ENCODE measurements at regions not wholly inside any gene's neighbourhood (a gene's known extent, or its start where the extent isn't known, plus 50 kb on each side); places are given as distances from the start of the nearest gene placed in this dataset.

DNA sequence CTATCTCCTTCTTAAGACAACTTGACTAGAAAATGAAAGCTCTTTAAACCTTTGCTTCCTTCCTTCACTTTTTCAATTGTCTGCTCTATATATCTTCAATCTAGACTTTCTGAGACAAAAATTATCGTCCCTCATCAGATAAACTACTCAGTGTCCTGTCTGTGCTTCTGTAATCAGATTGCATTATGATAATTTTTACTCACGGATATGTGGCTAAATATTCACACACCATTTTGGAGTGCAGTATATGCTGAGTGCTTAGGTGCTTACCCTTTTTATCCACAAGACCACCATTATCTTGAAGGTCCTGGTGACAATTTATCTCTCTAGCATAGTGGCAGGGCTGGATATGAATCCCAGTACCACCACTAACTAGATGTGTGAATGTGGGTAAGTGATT, 1012.3 kb downstream of the TUSC7 start:
- TF ChIP-seq SP1 (IDR thresholded peaks at IDR 0.05) (no peak), NFRKB (IDR thresholded peaks at IDR 0.05) (no peak), FOXM1 (IDR thresholded peaks at IDR 0.05; ENCODE audit: borderline replicate concordance) (no peak), FOXK2 (IDR thresholded peaks at IDR 0.05) (no peak)
